Stimulated activated CD4-positive, alpha-beta T cell treated with anti-CD3 and anti-CD28 coated beads, Interleukin-2, amount 100 ng/mL, for 48 hours (primary cell): ENCODE measurements at regions not wholly inside any gene's neighbourhood (a gene's known extent, or its start where the extent isn't known, plus 50 kb on each side); places are given as distances from the start of the nearest gene placed in this dataset.

Experiments used
- DNase-seq, 2 donors: peaks; one replicate each; pipeline ENCODE4 v3.0.0-alpha.2; 2020

DNA sequence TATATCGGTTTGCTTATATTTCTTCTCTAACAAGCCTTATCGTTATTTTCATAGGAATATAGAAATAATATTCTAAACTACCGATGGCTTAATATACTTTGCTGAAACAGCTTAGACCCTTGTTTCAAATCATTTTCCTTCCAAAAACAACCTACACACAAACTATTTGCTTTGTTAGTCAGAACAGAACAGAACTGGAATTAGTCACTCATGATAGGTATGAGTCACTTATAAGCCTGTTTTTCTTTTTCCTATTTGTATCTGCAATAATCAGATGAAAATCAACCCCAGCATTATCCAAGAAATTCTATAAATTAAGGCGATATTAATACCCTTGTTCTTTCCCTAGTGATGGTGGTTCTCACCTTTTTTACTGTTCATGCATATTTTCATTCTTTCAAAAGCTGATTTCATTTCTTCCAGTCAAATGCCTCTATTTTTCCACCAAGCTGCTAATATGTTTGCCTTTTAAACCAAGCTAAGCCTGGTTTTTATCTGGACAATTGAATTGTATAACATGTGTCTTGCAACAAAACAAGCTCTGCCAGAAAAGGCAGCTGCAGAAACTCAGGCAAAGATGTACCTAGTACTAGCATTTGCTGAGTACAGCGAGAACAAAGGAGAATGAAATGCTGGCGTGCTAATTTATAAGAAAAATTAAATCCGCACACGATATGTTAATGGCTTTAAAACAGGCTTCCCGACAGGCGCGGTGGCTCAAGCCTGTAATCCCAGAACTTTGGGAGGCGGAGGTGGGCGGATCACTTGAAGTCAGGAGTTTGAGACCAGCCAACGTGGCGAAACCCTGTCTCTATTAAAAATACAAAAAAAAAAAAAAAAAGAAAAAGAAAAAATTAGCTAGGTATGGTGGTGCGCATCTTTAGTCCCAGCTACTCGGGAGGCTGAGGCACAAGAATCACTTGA lies 1418.2 kb downstream of the AACS start:
- no peak for DNase-seq

- no peak for DNase-seq
Measured at GRCh38 chr12:126487431-126487980, 1422.3 kb downstream of the AACS start.

- no peak for DNase-seq
Measured at GRCh38 chr12:126488806-126489205, 1423.6 kb downstream of the AACS start.

GRCh38 chr12:126492181-126492580 lies 1426.9 kb downstream of the AACS start:
- no peak for DNase-seq

DNA sequence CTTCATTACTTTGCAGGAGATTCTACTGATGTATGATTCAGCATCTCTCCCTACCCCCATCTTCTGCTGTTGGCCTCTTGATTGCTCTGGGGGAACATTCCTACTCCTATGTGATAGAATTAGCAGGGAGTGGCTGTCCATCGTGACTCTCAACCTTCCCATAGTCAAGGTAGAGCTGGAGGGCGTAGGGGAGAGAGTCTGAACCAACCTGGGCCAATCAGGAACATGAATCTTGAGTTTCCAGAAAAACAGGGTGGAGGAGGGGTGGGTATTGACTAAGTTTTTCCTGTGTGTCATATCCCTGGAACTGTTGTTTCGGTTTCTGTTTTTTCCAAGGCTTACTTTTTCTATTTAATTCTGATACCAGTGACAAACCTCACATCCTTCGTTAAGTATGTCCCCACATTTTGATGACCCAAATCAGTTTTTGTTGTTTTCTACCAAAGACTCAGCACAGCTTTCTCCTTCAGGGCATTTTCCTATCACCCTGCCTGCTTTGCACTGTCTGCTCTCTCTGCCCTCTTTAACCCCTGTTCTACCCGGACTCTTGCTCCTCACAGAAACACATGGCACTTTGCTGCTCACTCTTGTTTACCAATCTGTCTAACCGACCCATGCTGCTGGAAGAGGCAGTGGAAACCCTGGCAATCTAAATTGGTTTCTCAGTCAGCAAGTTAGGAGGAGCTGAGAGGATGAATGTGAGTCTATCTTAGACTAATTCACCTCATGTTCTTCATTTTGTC lies 1428.3 kb downstream of the AACS start:
- DNase-seq, result no peak

DNA sequence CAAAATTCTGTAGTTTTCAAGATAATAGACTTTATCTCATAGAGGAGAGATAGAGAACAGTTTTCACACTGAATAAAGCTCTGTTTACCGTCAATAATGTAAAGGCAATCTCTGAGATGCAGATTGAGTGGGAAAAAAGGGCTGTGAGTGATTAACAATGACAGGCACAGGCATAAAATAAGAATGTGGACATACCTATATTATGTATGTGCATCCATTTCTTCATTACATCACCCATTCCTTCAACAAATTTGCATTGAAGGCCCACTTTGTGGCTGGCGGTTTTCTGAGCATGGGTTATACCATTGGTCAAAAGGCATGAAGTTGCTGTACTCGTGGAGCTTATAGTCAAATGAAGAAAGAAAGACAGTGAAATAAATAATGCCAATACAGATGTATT lies 1431.0 kb downstream of the AACS start:
- no peak for DNase-seq

DNA sequence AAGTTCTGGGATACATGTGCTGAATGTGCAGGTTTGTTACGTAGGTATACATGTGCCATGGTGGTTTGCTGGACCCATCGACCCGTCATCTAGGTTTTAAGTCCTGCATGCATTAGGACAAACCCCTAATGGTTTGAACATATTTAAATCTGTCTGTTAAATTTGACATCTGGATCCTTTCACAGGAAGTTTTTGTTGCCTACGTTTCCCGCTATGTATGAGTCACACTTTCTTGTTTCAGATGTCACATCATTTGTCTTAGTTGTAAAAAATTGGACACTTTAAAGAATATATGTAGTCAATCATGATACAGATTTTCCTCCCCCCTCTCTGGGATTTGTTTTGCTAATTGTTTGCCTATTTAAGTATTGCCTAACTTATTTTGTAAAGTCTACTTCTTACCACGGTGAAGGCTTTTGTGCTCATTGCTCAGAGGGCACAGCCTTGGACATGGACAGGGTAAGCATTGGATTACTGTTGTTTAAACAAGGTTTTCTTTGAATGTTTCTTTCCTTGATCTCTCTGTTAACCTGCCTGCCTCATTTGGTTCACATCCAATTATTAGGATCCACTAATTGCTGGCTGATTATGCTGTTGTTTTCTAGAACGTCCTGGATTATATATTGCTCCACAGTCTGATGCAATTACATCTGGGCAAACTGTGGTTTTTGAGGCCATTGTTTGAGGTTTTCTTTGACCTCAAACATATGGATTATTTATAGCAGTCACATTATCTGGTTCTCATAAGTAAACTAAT lies 1441.4 kb downstream of the AACS start:
- no peak for DNase-seq

DNA sequence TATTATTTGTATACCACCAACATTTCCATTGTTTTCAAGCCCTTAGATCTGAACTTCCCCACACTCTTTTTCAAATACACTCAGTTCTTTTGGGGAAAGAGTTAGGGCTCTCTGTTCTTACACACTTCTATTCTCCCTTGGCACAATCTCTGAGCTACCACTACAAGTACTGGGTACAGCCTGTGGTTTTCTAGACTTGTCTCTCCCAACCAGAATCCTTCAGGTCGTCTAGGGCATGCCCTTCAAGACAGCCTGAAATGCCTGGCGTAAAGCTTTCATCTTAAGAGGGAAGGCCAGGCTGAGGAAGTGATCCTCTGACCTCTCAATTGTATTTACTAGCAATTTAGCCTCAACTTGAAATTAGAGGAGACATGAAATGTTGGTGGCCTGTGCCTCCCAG lies 1442.0 kb downstream of the AACS start:
- no peak for DNase-seq

- DNase-seq, result no peak
Measured at GRCh38 chr12:126509572-126509971, 1444.3 kb downstream of the AACS start.

- DNase-seq, result no peak
Measured at GRCh38 chr12:126510630-126511029, 1445.4 kb downstream of the AACS start.

DNA sequence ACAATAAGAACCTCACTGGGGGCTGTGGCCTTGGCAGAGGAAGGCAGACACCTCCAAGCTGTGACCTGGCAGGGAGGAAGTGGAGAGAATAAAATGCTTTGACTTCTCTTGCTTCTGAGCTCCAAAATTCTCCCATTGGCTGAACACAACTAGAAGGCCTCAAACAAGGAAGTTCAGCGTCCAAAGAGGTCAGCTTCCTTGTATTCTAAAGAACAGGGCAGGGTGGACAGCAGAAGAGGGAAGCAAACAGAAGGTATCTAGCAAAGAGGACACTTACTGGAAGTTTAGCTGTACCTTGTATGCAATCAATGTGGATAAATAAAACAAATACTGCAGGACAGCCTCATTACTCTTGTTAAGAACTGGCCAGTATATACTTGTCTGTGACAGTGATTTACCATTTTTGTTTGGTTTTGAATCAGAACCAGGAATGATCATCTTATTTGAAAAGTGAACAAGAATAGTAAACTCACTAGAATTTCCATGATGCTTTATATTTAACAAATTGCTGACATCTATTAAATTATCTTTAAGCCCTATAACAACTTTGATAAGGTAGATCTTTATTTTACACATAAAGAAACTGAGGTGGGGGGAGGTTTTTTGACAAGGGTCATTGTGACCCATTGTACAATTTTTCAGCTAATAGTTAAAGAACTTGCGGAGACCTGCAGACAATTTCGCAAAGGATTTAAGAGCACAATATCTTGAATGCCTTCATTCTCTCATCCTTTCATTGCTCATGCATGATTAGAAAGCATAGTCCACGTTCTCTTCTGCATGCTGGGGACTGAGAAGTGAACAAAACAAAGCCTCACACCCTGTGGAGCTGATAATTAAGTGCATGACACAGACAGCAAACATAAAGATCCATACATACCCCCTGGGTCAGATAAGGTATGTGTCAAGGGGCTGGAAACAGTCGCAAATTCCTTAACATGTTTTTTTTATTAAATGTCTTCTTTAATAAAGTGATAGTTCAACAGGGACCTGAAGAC lies 1448.0 kb downstream of the AACS start:
- no peak for DNase-seq

- no peak for DNase-seq
Measured at GRCh38 chr12:126518596-126519200, 1453.5 kb downstream of the AACS start.

DNA sequence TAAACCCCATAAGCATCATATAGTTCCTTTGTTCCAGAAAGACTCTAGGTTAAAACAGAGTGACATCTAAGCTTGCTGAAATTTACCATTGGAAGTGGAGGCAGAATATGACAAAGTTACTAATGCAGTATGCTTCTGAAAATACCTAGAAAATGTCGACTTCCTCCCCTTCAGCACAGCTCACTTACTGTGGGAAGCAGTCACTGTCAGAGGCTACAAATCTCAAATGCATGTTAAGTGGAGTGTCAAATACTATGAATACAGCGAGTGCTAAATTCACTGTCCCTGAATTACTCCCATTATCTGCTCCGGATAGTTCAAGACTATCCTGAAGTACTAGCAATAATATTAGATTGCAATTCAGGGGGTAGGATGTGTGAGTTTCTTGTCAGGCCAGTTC lies 1454.6 kb downstream of the AACS start:
- no peak for DNase-seq

DNA sequence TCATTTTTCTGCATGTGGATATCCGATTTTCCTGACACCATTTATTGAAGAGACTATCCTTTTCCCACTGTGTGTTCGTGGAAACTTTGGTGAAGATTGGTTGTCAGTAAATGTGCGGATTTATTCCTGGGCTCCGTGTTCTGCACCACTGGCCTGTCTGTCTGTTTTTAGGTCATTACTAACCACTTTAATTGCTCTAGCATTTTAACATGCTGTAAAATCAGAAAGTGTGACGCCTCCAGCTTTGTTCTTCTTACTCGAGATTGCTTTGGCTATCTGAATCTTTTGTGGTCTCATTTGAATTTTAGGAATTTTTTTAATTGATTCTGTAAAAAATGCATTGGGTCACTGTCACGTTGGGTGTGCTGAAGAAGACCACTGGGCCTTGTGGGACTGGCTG lies 1458.7 kb downstream of the AACS start:
- DNase-seq, result no peak

DNA sequence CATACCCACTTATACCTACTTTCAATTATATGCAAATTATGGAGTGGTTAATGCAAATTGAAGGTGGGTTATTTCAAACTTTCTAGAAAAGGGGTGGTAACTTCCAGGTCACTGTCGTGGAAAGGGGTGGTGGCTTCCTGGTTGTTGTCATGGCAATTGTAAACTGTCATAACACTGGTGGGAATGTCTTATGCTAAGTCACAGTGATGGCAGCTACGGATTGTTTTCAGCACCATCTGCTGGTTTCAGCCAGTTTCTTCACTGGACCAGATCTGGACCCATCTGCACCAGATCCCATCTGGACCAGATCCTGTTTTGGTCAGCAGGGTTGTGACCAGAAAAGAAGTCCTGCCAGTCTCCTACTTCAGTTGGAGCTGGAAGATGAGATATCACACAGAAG lies 1469.3 kb downstream of the AACS start:
- DNase-seq, result no peak

DNA sequence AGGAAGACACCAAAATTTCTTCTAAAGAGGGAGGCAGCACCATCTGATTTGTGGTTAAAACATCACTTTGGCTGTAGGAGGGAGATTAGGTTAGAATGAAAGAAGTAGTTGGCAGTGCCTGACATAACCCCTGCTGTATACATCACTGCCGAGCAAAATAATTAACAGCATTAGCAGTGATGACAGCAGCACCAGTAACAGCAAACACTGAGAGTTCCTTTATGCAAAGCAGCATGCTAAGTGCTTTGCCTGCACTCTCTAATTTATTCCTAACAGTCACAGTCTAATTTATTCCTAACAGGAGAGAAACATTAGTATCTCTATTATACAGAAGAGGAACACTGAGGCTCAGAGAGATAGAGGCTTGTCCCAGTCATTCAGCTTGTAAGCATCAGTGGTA lies 1469.7 kb downstream of the AACS start:
- no peak for DNase-seq

DNA sequence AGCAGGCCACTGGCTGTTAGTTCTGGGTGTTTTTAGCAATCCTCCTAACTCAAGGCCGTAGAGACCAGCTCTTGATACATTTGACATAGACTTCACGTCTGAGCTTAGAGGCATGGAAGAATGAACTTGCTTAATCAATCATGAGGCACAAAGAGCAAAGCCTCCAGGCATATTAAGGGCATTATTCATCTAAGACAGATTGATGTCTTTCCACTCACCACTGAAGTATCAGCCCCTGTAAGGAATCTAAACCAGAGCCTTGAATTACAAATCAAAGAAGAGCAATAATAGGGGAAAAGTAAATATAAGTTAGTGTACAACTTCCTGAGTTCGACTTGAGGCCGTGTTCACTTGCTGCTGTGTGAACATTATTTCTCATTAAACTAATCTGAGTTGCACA lies 1470.7 kb downstream of the AACS start:
- no peak for DNase-seq

DNA sequence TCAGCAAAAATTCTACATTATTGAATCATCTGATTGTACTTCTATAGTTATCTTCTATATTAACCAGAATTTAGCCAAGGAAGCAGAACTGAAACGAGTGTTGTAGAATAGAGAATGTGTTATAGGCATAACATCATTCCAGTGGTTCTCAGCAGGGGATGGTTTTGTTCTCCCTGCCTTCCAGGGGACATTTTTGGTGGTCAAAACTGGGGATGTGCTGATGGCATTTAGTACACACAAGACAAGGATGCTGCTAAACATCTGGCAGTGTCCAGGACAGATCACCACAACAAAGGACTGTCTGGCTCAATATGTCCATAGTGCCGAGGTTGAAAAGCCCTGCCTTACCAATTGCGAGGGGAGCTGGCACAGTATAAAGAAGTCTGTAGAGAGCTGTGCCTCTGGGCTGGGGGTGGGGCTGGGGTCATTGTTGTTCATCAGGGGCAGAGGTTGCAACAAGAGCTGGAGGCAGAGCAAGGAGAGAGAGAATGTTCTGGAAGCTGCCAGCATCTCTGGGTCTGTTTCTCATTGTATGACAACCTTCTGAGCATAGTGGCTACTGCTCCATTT lies 1472.8 kb downstream of the AACS start:
- no peak for DNase-seq

DNA sequence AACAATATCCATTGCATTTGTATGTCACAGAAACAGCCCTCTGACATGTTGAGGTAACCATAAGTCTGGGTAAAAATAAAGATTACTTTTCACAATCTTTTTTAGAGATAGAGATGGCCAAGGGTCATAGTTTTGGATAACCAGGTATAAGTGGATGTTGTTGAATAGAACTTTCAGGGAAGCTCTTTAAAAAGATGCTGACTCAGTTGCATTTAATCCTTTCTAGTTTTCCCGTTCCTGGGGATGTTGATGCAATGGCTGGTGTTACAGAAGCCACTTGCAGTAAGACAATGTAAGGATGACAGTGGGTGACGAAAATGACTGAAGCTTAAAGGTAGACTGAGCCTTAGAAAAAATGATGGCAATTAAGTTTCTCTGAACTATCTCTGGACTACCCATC lies 1473.7 kb downstream of the AACS start:
- DNase-seq, result no peak

DNA sequence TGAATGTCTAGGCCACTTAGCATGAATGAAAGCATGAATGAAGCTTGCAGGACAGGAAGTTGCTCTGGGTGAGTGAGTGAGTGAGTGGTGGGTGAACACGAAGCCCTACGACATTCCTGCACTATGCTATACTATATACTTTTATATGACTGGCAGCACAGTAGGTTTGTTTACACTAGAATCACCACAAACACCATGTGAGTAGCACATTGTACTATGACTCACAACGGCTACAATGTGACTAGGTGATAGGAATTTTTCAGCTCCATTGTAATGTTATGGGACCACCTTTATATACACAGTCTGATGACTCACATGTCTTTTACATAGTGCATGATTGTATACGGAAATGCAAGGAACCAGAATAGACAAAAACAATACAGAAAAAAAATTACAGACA lies 1480.2 kb downstream of the AACS start:
- no peak for DNase-seq

DNA sequence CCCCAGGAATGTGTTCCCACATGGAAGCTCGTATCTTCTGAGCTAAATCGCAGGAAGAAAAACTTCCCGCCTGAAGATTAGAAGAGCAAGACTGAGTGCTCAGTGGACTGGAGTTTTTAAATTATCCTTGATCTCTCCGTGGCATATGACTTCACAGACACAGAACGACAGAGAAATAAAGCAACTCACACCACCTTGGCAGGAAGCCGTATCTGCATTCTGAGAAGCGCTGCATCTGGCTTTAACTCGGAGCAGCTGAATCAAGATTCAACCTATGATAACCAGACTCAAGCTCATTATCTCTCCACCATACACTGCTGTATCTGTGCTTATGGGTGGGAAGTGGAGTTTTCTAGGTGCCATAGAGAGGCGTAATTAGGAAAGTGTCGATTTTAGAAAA lies 1482.7 kb downstream of the AACS start:
- no peak for DNase-seq
